B cell (primary cell): ENCODE measurements at regions not wholly inside any gene's neighbourhood (a gene's known extent, or its start where the extent isn't known, plus 50 kb on each side); places are given as distances from the start of the nearest gene placed in this dataset.

ENCODE experiments used
- ATAC-seq: fragments of 200-7000 bp; cut with Tn5 transposase; one replicate; pipeline ENCODE4 v1.10.0; 2021; ENCODE audit warnings: low read depth, mild to moderate bottlenecking, moderate number of reproducible peaks, moderate library complexity
- CTCF ChIA-PET: fragments of 350-600 bp; sonication (Branson Sonifier 250); formaldehyde crosslinking; loops from one replicate; lab custom pipeline; 2021; ENCODE audit warnings: antibody characterized with exemption, inconsistent platforms; lab: Charles Lee
- POLR2A ChIA-PET: fragments of 350-600 bp; sonication (Branson Sonifier 250); formaldehyde crosslinking; loops from one replicate; lab custom pipeline; 2021; ENCODE audit warnings: antibody characterized with exemption; lab: Charles Lee
- DNase-seq: peaks from one replicate; pipeline ENCODE4 v3.0.0; 2013
- H2AFZ ChIP-seq: 2 replicates; pipeline ENCODE4 v1.6.1; 2012; ENCODE audit warnings: mild to moderate bottlenecking, low read depth, low read length; ENCODE audit not compliant: insufficient read depth, poor library complexity, severe bottlenecking
- H3K27ac ChIP-seq, 2 donors: 1 replicate in 1 of 2; 2 replicates in 1 of 2; pipeline ENCODE4 v1.5.1; 2012 to 2013; ENCODE audit warnings: low read length in 2 of 2, mild to moderate bottlenecking in 2 of 2, moderate library complexity in 1 of 2
- H3K27me3 ChIP-seq, 4 experiments: fragments of 200-600 bp in 1 of 4; sonication (generic) in 1 of 4; replicated peaks in 1 of 4; 1 replicate in 2 of 4; 2 replicates in 2 of 4; pipeline versions ENCODE4 v1.6.1 to v1.7.0; 2013 to 2016; ENCODE audit warnings: low read length in 3 of 4, mild to moderate bottlenecking in 2 of 4, mixed read lengths in 1 of 4, moderate library complexity in 1 of 4; ENCODE audit not compliant: insufficient read depth in 4 of 4, control insufficient read depth in 3 of 4; ENCODE audit errors: control extremely low read depth in 1 of 4
- H3K36me3 ChIP-seq, 2 experiments: replicated peaks in 1 of 2; 1 replicate in 1 of 2; 2 replicates in 1 of 2; pipeline versions ENCODE4 v1.6.1 to v1.7.1; 2013; ENCODE audit warnings: low read length in 1 of 2; ENCODE audit not compliant: insufficient read depth in 2 of 2, control insufficient read depth in 1 of 2; ENCODE audit errors: control extremely low read depth in 1 of 2, extremely low read depth in 1 of 2
- H3K4me1 ChIP-seq, 2 donors: fragments of 200-600 bp in 1 of 2; sonication (generic) in 1 of 2; 1 replicate in 1 of 2; 2 replicates in 1 of 2; pipeline versions ENCODE4 v1.5.1 to v1.6.1; 2013 to 2017; ENCODE audit warnings: low read length in 2 of 2; ENCODE audit not compliant: control insufficient read depth in 2 of 2, insufficient read depth in 2 of 2
- H3K4me2 ChIP-seq: replicated peaks from 2 replicates; pipeline ENCODE3; 2012; ENCODE audit warnings: mild to moderate bottlenecking, low read depth, low read length; ENCODE audit not compliant: poor library complexity, severe bottlenecking
- H3K4me3 ChIP-seq, 5 experiments: fragments of 200-600 bp in 1 of 5; sonication (generic) in 1 of 5; 1 replicate in 3 of 5; 2 replicates in 2 of 5; pipeline versions ENCODE4 v1.5.1 to v1.7.0; 2011 to 2016; ENCODE audit warnings: low read length in 4 of 5, mild to moderate bottlenecking in 4 of 5, low read depth in 2 of 5, control low read depth in 1 of 5, moderate library complexity in 1 of 5; ENCODE audit not compliant: insufficient read depth in 1 of 5; ENCODE audit errors: control extremely low read depth in 1 of 5, extremely low read depth in 1 of 5
- H3K79me2 ChIP-seq: fragments of 200-600 bp; sonication (generic); one replicate; pipeline ENCODE4 v1.6.0; 2016; ENCODE audit warnings: low read length; ENCODE audit not compliant: control insufficient read depth, insufficient read depth
- H3K9ac ChIP-seq: fragments of 200-600 bp; sonication (generic); 2 replicates; pipeline ENCODE4 v1.6.1; 2017; ENCODE audit warnings: mild to moderate bottlenecking, low read length, moderate library complexity
- H3K9me3 ChIP-seq, 3 donors: one replicate each; pipeline versions ENCODE4 v1.6.1 to v1.7.1; 2013; ENCODE audit warnings: low read length in 2 of 3; ENCODE audit not compliant: control insufficient read depth in 2 of 3, insufficient read depth in 1 of 3; ENCODE audit errors: control extremely low read depth in 1 of 3
- H4K20me1 ChIP-seq: 2 replicates; pipeline ENCODE4 v1.6.0; 2012; ENCODE audit warnings: mild to moderate bottlenecking, low read length; ENCODE audit not compliant: insufficient read depth, control insufficient read depth, poor library complexity, severe bottlenecking
- H3K27ac Mint-ChIP-seq: one replicate; pipeline ENCODE4 v1.8.0; 2021; ENCODE audit warnings: mixed read lengths
- H3K27me3 Mint-ChIP-seq: one replicate; pipeline ENCODE4 v1.8.0; 2021; ENCODE audit warnings: mixed read lengths
- H3K4me1 Mint-ChIP-seq: one replicate; pipeline ENCODE4 v1.8.0; 2021; ENCODE audit warnings: mixed read lengths
- H3K4me3 Mint-ChIP-seq: one replicate; pipeline ENCODE4 v1.8.0; 2021; ENCODE audit warnings: mixed read lengths
- H3K9me3 Mint-ChIP-seq: one replicate; pipeline ENCODE4 v1.8.0; 2022; ENCODE audit warnings: mixed read lengths; ENCODE audit not compliant: insufficient read depth
- CTCF ChIP-seq: fragments of 200-600 bp; IDR thresholded peaks from one replicate; pipeline ENCODE4 v1.8.0; 2022; ENCODE audit warnings: antibody characterized with exemption, mild to moderate bottlenecking
- EZH2 ChIP-seq: IDR thresholded peaks from 2 replicates; pipeline ENCODE4 v1.6.1; 2012; ENCODE audit warnings: borderline replicate concordance, low read depth, mild to moderate bottlenecking, moderate library complexity, low read length; ENCODE audit not compliant: insufficient read depth, poor library complexity, severe bottlenecking
- WGBS: methylation state at CpG from one replicate; pipeline ENCODE4 v1.1.5; 2013; ENCODE audit warnings: missing lambda C conversion rate; ENCODE audit not compliant: insufficient coverage; 5-methylcytosine and 5-hydroxymethylcytosine counted together
- intact Hi-C: fragments of 100-400 bp; cut with micrococcal nuclease; formaldehyde crosslinking; loops from one replicate; pipeline ENCODE4 v1.10.0; 2022

GRCh38 chrX:78456909-78457308 is 129.5 kb upstream of the CYSLTR1 start:
- intact Hi-C loops, result no loop called here
- Histone ChIP-seq H3K9me3 (peaks cover 0 to 2% (median 0%) of the 10 kb centered on the region in 3 donors), H4K20me1 (no peaks in the 10 kb centered on the region), H3K79me2 (no peaks in the 10 kb centered on the region), H3K27me3 (no peaks in the 10 kb centered on the region), H3K4me1 (no peaks in the 10 kb centered on the region), H3K9ac (no peak overlapping the region), H3K4me2 (no peak overlapping the region), H3K4me3 (no peak overlapping the region), H2AFZ (no peak overlapping the region), H3K36me3 (no peaks in the 10 kb centered on the region), H3K27ac (no peak overlapping the region)
- Mint-ChIP-seq H3K4me3 (no peak overlapping the region), H3K27ac (no peak overlapping the region), H3K4me1 (no peaks in the 10 kb centered on the region), H3K9me3 (peaks cover 3% of the 10 kb centered on the region), H3K27me3 (no peaks in the 10 kb centered on the region)
- POLR2A ChIA-PET, result no interaction called here
- DNase-seq, result no peak
- no CpG with 5 or more reads among the region's 1 CpG for WGBS
- CTCF ChIA-PET, result no interaction called here
- no peak for TF ChIP-seq EZH2
- no peak for TF ChIP-seq CTCF
- ATAC-seq, result no peak

GRCh38 chrX:78455901-78456300 is 128.5 kb upstream of the CYSLTR1 start:
- Histone ChIP-seq H3K9ac (no peak overlapping the region), H3K4me2 (no peak overlapping the region), H3K4me1 (no peaks in the 10 kb centered on the region), H3K36me3 (no peaks in the 10 kb centered on the region), H3K4me3 (no peak overlapping the region), H4K20me1 (no peaks in the 10 kb centered on the region), H3K27me3 (no peaks in the 10 kb centered on the region), H3K27ac (no peak overlapping the region), H2AFZ (no peak overlapping the region), H3K79me2 (no peaks in the 10 kb centered on the region), H3K9me3 (peaks cover 0 to 2% (median 0%) of the 10 kb centered on the region in 3 donors)
- Mint-ChIP-seq H3K27ac (no peak overlapping the region), H3K27me3 (no peaks in the 10 kb centered on the region), H3K4me1 (no peaks in the 10 kb centered on the region), H3K9me3 (peaks cover 3% of the 10 kb centered on the region), H3K4me3 (no peak overlapping the region)
- intact Hi-C loops, result no loop called here
- TF ChIP-seq CTCF (no peak), EZH2 (no peak)
- DNase-seq (no peak), ATAC-seq (no peak)
- ChIA-PET CTCF (no interaction called here), POLR2A (no interaction called here)
- 83% methylated on average over 1 of the region's 4 CpGs for WGBS
